Stimulated activated CD8-positive, alpha-beta memory T cell treated with anti-CD3 and anti-CD28 coated beads, Interleukin-4, amount 100 ng/mL, for 48 hours (primary cell): ENCODE measurements at regions not wholly inside any gene's neighbourhood (a gene's known extent, or its start where the extent isn't known, plus 50 kb on each side); places are given as distances from the start of the nearest gene placed in this dataset.

ENCODE experiments used
- DNase-seq: peaks from one replicate; pipeline ENCODE4 v3.0.0-alpha.2; 2020

DNA sequence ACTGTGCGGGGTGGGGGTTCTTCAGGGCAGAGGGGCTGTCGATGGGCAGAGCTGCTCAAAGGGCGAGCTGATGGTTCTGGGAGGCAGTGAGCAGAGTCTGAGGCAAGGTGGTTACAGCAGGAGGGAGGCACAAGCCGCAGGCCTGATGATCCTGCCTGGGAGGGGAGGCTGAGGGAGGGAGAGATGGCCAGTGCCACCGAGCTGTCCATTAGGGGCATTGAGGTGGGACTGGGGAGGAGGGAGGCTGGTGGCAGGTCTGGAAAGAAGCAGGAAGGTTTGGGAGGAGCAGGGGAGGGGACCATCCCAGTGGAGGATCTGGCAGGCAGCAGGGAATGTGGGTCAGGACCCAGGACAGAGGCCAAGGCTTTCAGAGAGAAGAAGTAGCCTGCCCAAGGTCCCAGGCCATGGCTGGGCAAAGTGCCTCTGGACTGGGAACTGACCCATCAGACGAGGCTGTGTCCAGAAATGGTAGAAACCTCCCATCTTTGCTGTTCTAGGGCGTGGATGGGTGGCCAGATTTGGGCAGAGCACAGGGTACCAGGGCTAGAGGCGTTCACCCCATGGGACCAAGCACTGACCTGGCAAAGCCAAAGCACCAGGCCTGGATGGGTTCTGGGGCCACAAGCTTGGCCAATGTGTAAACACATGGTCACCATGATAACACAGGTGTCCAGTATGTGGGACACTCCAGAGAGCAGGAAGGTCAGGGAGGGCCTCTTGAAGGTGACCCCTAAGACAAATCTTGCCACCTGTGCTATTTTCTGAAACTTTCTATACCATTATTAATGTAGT is 55.5 kb downstream of the INHBB start:
- peak; percentile 13 for DNase-seq

- no peak for DNase-seq
Measured at GRCh38 chr2:120402067-120402433, 56.1 kb downstream of the INHBB start.

DNA sequence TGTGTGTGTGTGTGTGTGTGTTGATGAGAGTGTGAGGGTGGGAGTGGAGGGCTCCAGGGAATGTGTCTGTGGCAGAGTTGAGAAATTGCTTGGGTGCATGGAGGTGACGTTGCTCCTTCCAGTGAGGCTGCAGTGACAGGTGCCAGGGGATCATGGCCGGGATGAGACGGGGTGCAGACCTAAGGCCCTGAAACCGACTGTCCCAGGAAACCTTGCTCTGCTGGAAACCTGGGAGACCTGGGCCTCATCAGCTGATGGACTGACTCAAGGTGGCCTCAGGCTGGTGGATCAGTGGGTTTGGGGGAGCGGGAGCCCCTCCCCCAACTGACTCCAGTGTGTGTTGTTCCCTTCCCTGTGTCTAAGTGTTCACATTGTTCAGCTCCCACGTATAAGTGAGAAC is 56.6 kb downstream of the INHBB start:
- no peak for DNase-seq

- no peak for DNase-seq
Measured at GRCh38 chr2:120403261-120403660, 57.3 kb downstream of the INHBB start.

- DNase-seq: no peak
Measured at GRCh38 chr2:120403676-120404075, 57.7 kb downstream of the INHBB start.

- DNase-seq: no peak
Measured at GRCh38 chr2:120404274-120404673, 58.3 kb downstream of the INHBB start.

GRCh38 chr2:120404941-120405758 is 59.2 kb downstream of the INHBB start:
- no peak for DNase-seq

GRCh38 chr2:120405759-120406099 is 59.8 kb downstream of the INHBB start:
- DNase-seq: no peak

- no peak for DNase-seq
Measured at GRCh38 chr2:120406566-120406965, 60.6 kb downstream of the INHBB start.

GRCh38 chr2:120410487-120410886 is 64.6 kb downstream of the INHBB start:
- DNase-seq: no peak

DNA sequence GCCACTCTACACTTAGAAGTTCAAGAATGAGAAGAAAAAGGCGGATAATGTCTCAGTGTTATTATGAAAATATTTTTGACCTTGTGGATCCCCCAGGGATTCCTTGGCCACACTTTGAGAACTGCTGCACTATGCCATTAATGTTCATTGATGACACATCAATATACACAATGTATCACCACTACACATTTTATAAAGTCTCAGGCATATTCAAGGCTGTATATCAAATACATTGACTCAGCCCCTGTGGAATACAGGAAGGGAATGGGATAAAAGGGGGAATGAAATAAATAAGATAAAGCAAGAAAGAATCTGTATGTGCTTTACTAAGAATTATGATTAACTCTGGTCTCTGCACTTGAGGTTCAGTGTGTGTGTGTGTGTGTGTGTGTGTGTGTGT is 69.1 kb downstream of the INHBB start:
- DNase-seq: no peak

- no peak for DNase-seq
Measured at GRCh38 chr2:120415728-120416509, 70.0 kb downstream of the INHBB start.

DNA sequence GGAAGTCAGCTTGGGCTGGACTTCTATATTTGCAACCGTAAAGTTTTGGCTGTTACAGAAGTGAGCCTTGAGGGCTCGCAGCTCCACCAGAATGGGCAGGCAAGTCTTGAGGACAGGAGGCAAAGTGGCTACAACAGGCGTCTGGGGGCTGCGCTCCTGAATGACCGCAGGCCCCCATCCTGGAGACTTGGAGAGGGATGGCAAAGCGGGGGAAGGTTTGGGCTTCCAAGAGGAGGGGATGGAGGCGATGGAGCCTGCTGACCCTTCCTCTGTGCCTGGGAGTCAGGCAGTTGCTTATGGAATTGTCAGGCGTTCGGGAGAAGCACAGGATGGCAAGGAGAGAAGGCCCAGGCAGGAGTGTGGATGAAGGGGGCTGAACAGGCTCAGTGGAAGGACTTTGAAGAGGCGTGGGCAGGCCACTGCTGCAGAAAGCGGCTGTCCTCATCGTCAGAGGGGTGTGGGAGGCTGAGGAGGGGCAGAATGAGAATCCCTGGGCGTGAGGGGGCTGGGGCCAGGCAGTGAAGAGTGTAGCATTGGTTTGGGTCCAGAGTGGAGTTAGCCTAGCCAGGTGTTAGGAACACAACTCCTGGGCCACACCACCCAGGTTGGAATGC is 72.3 kb downstream of the INHBB start:
- DNase-seq: peak; percentile 4

DNA sequence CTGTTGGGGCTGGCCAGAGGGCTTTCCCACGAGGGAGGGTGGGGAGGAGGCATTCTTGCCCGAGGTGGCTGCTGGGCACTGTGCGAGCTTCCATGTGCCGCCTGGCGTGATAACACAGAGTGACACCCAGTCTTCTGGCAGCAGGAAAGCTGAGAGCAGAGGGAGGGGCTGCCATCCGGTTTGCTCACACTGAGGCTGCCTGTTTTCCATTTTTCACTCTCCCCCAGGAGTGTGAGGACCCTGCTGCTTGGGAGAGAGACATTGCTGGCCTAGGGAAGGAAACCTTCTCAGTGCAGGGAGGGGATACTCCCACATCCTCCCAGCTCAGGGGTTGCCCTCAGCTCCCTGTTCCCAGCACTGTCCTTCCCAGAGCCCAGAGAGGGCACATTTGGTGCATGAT is 73.1 kb downstream of the INHBB start:
- peak; percentile 1 for DNase-seq

- DNase-seq: no peak
Measured at GRCh38 chr2:120419955-120420354, 74.0 kb downstream of the INHBB start.

- DNase-seq: peak; percentile 9
Measured at GRCh38 chr2:120421126-120421829, 75.3 kb downstream of the INHBB start.

DNA sequence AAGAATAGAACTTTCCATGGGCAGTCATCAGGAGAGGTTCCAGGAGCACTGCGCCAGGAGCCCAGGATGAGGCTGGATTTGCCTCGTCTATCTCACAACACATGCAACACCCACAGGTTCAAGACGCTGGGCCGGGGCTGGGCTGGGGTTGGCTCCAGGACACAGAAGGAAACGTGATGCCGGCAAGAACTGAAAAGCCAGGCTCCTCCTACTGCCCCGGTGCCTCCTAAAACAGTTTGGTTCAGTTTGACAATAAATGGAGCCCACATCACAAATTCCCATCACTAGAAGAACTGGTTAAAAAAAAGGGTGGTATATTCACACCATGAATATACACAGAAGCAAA is 75.9 kb downstream of the INHBB start:
- DNase-seq: peak; percentile 14

- DNase-seq: peak; percentile 7
Measured at GRCh38 chr2:120422465-120423160, 76.7 kb downstream of the INHBB start.

- peak; percentile 13 for DNase-seq
Measured at GRCh38 chr2:120423167-120423943, 77.4 kb downstream of the INHBB start.

DNA sequence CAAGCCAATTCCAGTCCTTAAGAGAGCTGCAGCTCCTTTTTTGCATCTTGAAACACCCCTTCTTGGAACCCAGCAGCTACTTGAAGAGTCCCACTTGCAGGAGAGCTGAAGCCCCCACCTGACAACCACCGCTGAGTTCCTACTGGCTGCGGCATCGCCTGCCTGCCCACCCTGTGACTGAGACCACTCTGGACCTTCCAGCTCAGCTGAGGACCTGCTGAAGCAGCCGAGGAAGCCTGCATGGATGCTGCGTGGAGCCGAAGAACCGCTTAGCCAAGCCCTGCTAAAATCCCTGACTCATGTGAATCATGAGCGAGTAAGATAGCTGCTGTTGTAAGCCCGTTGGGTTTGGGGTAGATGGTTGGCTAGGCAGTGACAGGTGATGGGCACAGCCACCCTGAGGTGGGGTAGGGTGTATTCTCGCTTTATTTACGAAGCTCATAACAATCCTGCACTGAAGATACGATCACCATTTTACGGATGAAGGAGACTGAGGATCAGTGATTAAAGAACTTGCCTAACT is 78.4 kb downstream of the INHBB start:
- DNase-seq: peak; percentile 4

DNA sequence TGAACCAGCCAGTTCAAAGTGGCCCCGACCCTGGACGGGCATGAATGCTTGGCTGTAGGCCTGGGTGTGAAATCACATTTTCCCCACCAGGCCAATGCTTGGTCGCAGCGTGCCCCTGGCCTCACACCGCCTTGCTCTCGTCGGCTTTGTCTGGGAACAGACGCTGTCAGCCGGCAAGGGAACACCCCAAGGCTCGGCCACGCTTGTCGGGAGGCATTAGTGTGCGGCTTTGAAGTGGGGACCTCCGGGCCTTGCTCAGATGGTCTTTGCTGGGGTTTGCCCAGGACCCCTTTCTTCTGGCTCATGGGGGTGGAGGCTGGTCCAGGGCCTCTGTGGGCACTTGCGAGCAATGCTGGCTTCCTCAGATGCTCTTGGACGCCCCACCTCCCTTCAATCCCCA is 79.1 kb downstream of the INHBB start:
- DNase-seq: peak; percentile 10
